ENCODE measurements at regions not wholly inside any gene's neighbourhood (a gene's known extent, or its start where the extent isn't known, plus 50 kb on each side); places are given as distances from the start of the nearest gene placed in this dataset.

GRCh38 chr1:88075813-88076212, 608.3 kb upstream of the PKN2 start:
- Mint-ChIP-seq H3K4me3 (no peak overlapping the region), H3K36me3 (no peaks in the 10 kb centered on the region), H3K9me3 (no peaks in the 10 kb centered on the region), H3K27me3 (ENCODE audit: low read depth) (no peaks in the 10 kb centered on the region), H3K4me1 (no peaks in the 10 kb centered on the region), H3K27ac (no peak overlapping the region)
- POLR2A ChIA-PET: no interaction called here
- TF ChIP-seq HMGXB4 (CRISPR knock-in tag; IDR thresholded peaks at IDR 0.05) (no peak), E2F4 (CRISPR knock-in tag; IDR thresholded peaks at IDR 0.05; ENCODE audit: borderline replicate concordance, low read depth) (no peak), HMGA2 (CRISPR knock-in tag; IDR thresholded peaks at IDR 0.05) (no peak), ATF3 (CRISPR knock-in tag; conservative IDR thresholded peaks at IDR 0.05) (no peak), KAT7 (CRISPR knock-in tag; IDR thresholded peaks at IDR 0.05; ENCODE audit: borderline replicate concordance) (no peak), ZNF512 (CRISPR knock-in tag; IDR thresholded peaks at IDR 0.05; ENCODE audit: borderline replicate concordance) (no peak), ZNF532 (CRISPR knock-in tag; IDR thresholded peaks at IDR 0.05; ENCODE audit: borderline replicate concordance) (no peak), ZNF416 (CRISPR knock-in tag; IDR thresholded peaks at IDR 0.05) (no peak), ZNF263 (CRISPR knock-in tag; IDR thresholded peaks at IDR 0.05; ENCODE audit: low read depth) (no peak), ERG (CRISPR knock-in tag; IDR thresholded peaks at IDR 0.05) (no peak), TEAD1 (CRISPR knock-in tag; IDR thresholded peaks at IDR 0.05) (no peak), ZBTB21 (CRISPR knock-in tag; IDR thresholded peaks at IDR 0.05; ENCODE audit: borderline replicate concordance) (no peak), SP1 (CRISPR knock-in tag; conservative IDR thresholded peaks at IDR 0.05) (no peak), GABPB1 (CRISPR knock-in tag; IDR thresholded peaks at IDR 0.05) (no peak), MLX (CRISPR knock-in tag; IDR thresholded peaks at IDR 0.05) (no peak), OVOL2 (CRISPR knock-in tag; IDR thresholded peaks at IDR 0.05; ENCODE audit: borderline replicate concordance) (no peak)
- no peak for ATAC-seq
- DNase-seq (ENCODE audit: low spot score): no peak
- CTCF ChIA-PET: no interaction called here
